GM19240 (cell line): ENCODE measurements at regions not wholly inside any gene's neighbourhood (a gene's known extent, or its start where the extent isn't known, plus 50 kb on each side); places are given as distances from the start of the nearest gene placed in this dataset.

Experiments used
- DNase-seq: peaks from one replicate; pipeline ENCODE4 v3.0.0; 2011; ENCODE audit warnings: low spot score; ENCODE audit not compliant: insufficient read length

- DNase-seq: no peak
Measured at GRCh38 chr3:150070271-150070670, 99.6 kb upstream of the PFN2 start.

- no peak for DNase-seq
Measured at GRCh38 chr3:150069633-150070032, 98.9 kb upstream of the PFN2 start.

- no peak for DNase-seq
Measured at GRCh38 chr3:150069154-150069527, 98.4 kb upstream of the PFN2 start.

GRCh38 chr3:150068440-150069153 lies 97.9 kb upstream of the PFN2 start:
- DNase-seq: no peak

- DNase-seq: no peak
Measured at GRCh38 chr3:150067561-150067960, 96.9 kb upstream of the PFN2 start.

GRCh38 chr3:150064971-150065370 lies 94.3 kb upstream of the PFN2 start:
- DNase-seq: no peak

- no peak for DNase-seq
Measured at GRCh38 chr3:150063237-150063636, 92.5 kb upstream of the PFN2 start.

- DNase-seq: no peak
Measured at GRCh38 chr3:150062492-150062891, 91.8 kb upstream of the PFN2 start.

- no peak for DNase-seq
Measured at GRCh38 chr3:150061288-150062024, 90.8 kb upstream of the PFN2 start.

- no peak for DNase-seq
Measured at GRCh38 chr3:150059729-150060128, 89.0 kb upstream of the PFN2 start.

- no peak for DNase-seq
Measured at GRCh38 chr3:150059241-150059640, 88.5 kb upstream of the PFN2 start.

- DNase-seq: no peak
Measured at GRCh38 chr3:150057227-150057626, 86.5 kb upstream of the PFN2 start.

GRCh38 chr3:150055332-150055731 lies 84.6 kb upstream of the PFN2 start:
- DNase-seq: no peak

GRCh38 chr3:150054635-150055034 lies 83.9 kb upstream of the PFN2 start:
- no peak for DNase-seq

GRCh38 chr3:150050510-150050909 lies 79.8 kb upstream of the PFN2 start:
- no peak for DNase-seq

GRCh38 chr3:150049317-150049716 lies 78.6 kb upstream of the PFN2 start:
- no peak for DNase-seq

GRCh38 chr3:150041877-150042276 lies 71.2 kb upstream of the PFN2 start:
- no peak for DNase-seq

- no peak for DNase-seq
Measured at GRCh38 chr3:150040097-150040496, 69.4 kb upstream of the PFN2 start.

- DNase-seq: no peak
Measured at GRCh38 chr3:150038830-150039229, 68.1 kb upstream of the PFN2 start.

- DNase-seq: no peak
Measured at GRCh38 chr3:150036780-150037179, 66.1 kb upstream of the PFN2 start.

- DNase-seq: no peak
Measured at GRCh38 chr3:150035910-150036612, 65.4 kb upstream of the PFN2 start.

GRCh38 chr3:150035301-150035779 lies 64.6 kb upstream of the PFN2 start:
- no peak for DNase-seq
